H9 (cell line): ENCODE measurements at regions not wholly inside any gene's neighbourhood (a gene's known extent, or its start where the extent isn't known, plus 50 kb on each side); places are given as distances from the start of the nearest gene placed in this dataset.

Experiments
- DNase-seq: peaks from one replicate; pipeline ENCODE4 v3.0.0-alpha.2; 2017
- H2AFZ ChIP-seq: one replicate; pipeline ENCODE4 v1.6.1; 2013; ENCODE audit warnings: mild to moderate bottlenecking, low read length, control low read depth, moderate library complexity
- H2AK5ac ChIP-seq: 2 replicates; pipeline ENCODE4 v1.6.1; 2013; ENCODE audit warnings: low read length, control low read depth, mixed read lengths; ENCODE audit not compliant: insufficient read length
- H2BK120ac ChIP-seq: one replicate; pipeline ENCODE4 v1.6.1; 2013; ENCODE audit warnings: low read depth, mild to moderate bottlenecking, low read length, control low read depth, inconsistent platforms; ENCODE audit not compliant: poor library complexity, severe bottlenecking
- H2BK12ac ChIP-seq: 2 replicates; pipeline ENCODE4 v1.6.1; 2013; ENCODE audit warnings: low read length, control low read depth, mixed read lengths, low read depth; ENCODE audit not compliant: insufficient read length
- H2BK15ac ChIP-seq: 2 replicates; pipeline ENCODE4 v1.6.1; 2013; ENCODE audit warnings: low read depth, low read length, control low read depth
- H2BK20ac ChIP-seq: one replicate; pipeline ENCODE4 v1.6.1; 2013; ENCODE audit warnings: low read depth, mild to moderate bottlenecking, low read length, control low read depth, inconsistent platforms; ENCODE audit not compliant: poor library complexity, severe bottlenecking
- H2BK5ac ChIP-seq: 2 replicates; pipeline ENCODE4 v1.6.1; 2013; ENCODE audit warnings: low read length, control low read depth, mixed read lengths; ENCODE audit not compliant: insufficient read length
- H3K14ac ChIP-seq: 2 replicates; pipeline ENCODE4 v1.6.1; 2013; ENCODE audit warnings: low read length, control low read depth; ENCODE audit not compliant: insufficient read depth
- H3K18ac ChIP-seq: 2 replicates; pipeline ENCODE4 v1.6.1; 2013; ENCODE audit warnings: low read depth, mild to moderate bottlenecking, mixed read lengths, low read length, control low read depth; ENCODE audit not compliant: insufficient read length
- H3K23ac ChIP-seq: 2 replicates; pipeline ENCODE4 v1.6.1; 2013; ENCODE audit warnings: low read length, control low read depth, mixed read lengths, low read depth; ENCODE audit not compliant: insufficient read length
- H3K23me2 ChIP-seq: 2 replicates; pipeline ENCODE4 v1.6.1; 2013; ENCODE audit warnings: low read depth, mild to moderate bottlenecking, mixed read lengths, low read length, control low read depth; ENCODE audit not compliant: insufficient read length, poor library complexity, severe bottlenecking
- H3K27ac ChIP-seq: 2 replicates; pipeline ENCODE4 v1.5.1; 2013; ENCODE audit warnings: low read length, control low read depth, mixed read lengths, low read depth; ENCODE audit not compliant: insufficient read length
- H3K27me3 ChIP-seq: 2 replicates; pipeline ENCODE4 v1.6.1; 2013; ENCODE audit warnings: low read length, control low read depth, inconsistent platforms; ENCODE audit not compliant: insufficient read depth
- H3K4ac ChIP-seq: 2 replicates; pipeline ENCODE4 v1.6.1; 2013; ENCODE audit warnings: low read depth, mild to moderate bottlenecking, control low read depth, inconsistent platforms, low read length, moderate library complexity
- H3K4me1 ChIP-seq: 2 replicates; pipeline ENCODE4 v1.6.1; 2013; ENCODE audit warnings: low read length, control low read depth, inconsistent platforms; ENCODE audit not compliant: insufficient read depth
- H3K4me2 ChIP-seq: 2 replicates; pipeline ENCODE4 v1.6.1; 2013; ENCODE audit warnings: low read length, control low read depth, mixed read lengths; ENCODE audit not compliant: insufficient read length, insufficient read depth
- H3K56ac ChIP-seq: 2 replicates; pipeline ENCODE4 v1.6.1; 2013; ENCODE audit warnings: low read depth, mild to moderate bottlenecking, mixed read lengths, low read length, control low read depth; ENCODE audit not compliant: insufficient read length
- H3K79me1 ChIP-seq: 2 replicates; pipeline ENCODE4 v1.6.1; 2013; ENCODE audit warnings: low read depth, mild to moderate bottlenecking, moderate library complexity, low read length, control low read depth, inconsistent platforms; ENCODE audit not compliant: insufficient read depth, poor library complexity, severe bottlenecking
- H3K79me2 ChIP-seq: 2 replicates; pipeline ENCODE4 v1.6.1; 2013; ENCODE audit warnings: low read length, control low read depth, inconsistent platforms; ENCODE audit not compliant: insufficient read depth
- H3K9ac ChIP-seq: 2 replicates; pipeline ENCODE4 v1.6.1; 2013; ENCODE audit warnings: low read length, control low read depth, mixed read lengths; ENCODE audit not compliant: insufficient read length; ENCODE audit errors: extremely low read depth
- H3K9me3 ChIP-seq: one replicate; pipeline ENCODE4 v1.6.1; 2013; ENCODE audit warnings: low read depth, low read length, inconsistent platforms; ENCODE audit not compliant: control insufficient read depth
- H3T11ph ChIP-seq: one replicate; pipeline ENCODE4 v1.6.1; 2013; ENCODE audit warnings: mild to moderate bottlenecking, low read length, control low read depth, inconsistent platforms
- H4K20me1 ChIP-seq: one replicate; pipeline ENCODE4 v1.6.1; 2013; ENCODE audit not compliant: control insufficient read depth, insufficient read length, insufficient read depth
- H4K5ac ChIP-seq: 2 replicates; pipeline ENCODE4 v1.6.1; 2013; ENCODE audit warnings: low read depth, mild to moderate bottlenecking, mixed read lengths, low read length, control low read depth; ENCODE audit not compliant: insufficient read length
- H4K8ac ChIP-seq: replicated peaks from 2 replicates; pipeline ENCODE4 v1.6.1; 2013; ENCODE audit warnings: low read length, control low read depth, mixed read lengths, low read depth; ENCODE audit not compliant: insufficient read length
- H4K91ac ChIP-seq: 2 replicates; pipeline ENCODE4 v1.6.1; 2013; ENCODE audit warnings: low read depth, mild to moderate bottlenecking, moderate library complexity, mixed read lengths, low read length, control low read depth; ENCODE audit not compliant: insufficient read length
- H3K27ac Mint-ChIP-seq, 3 experiments: 2 replicates in 2 of 3; 3 replicates in 1 of 3; pipeline ENCODE4 v1.8.0; 2020 to 2021; ENCODE audit warnings: mixed read lengths in 3 of 3, mild to moderate bottlenecking in 1 of 3, moderate library complexity in 1 of 3
- H3K27me3 Mint-ChIP-seq: 2 replicates; pipeline ENCODE4 v1.8.0; 2021; ENCODE audit warnings: low read depth, mild to moderate bottlenecking, moderate library complexity, mixed read lengths
- H3K36me3 Mint-ChIP-seq, 3 experiments: 2 replicates in 2 of 3; 3 replicates in 1 of 3; pipeline ENCODE4 v1.8.0; 2020 to 2021; ENCODE audit warnings: low read depth in 3 of 3, mixed read lengths in 3 of 3; ENCODE audit not compliant: insufficient read depth in 1 of 3
- H3K4me1 Mint-ChIP-seq, 2 experiments: 2 replicates each; pipeline ENCODE4 v1.8.0; 2020; ENCODE audit warnings: mixed read lengths in 2 of 2
- H3K4me3 Mint-ChIP-seq, 2 experiments: 2 replicates in 1 of 2; 3 replicates in 1 of 2; pipeline ENCODE4 v1.8.0; 2020 to 2021; ENCODE audit warnings: mild to moderate bottlenecking in 2 of 2, mixed read lengths in 2 of 2, moderate library complexity in 1 of 2
- H3K9me3 Mint-ChIP-seq, 2 experiments: 2 replicates in 1 of 2; 3 replicates in 1 of 2; pipeline ENCODE4 v1.8.0; 2020; ENCODE audit warnings: mild to moderate bottlenecking in 2 of 2, mixed read lengths in 2 of 2, moderate library complexity in 1 of 2
- WGBS: extraction: QIAGEN DNeasy Blood & Tissue Kit; methylation state at CpG from one replicate; pipeline ENCODE4 v1.1.7; 2013; ENCODE audit warnings: missing lambda C conversion rate, low lambda C conversion rate, mixed read lengths; ENCODE audit not compliant: insufficient read length; ENCODE audit errors: extremely low coverage; 5-methylcytosine and 5-hydroxymethylcytosine counted together
- TF ChIP-seq, protein P1 (sequence below): fragments of 200-600 bp; sonication (generic); conservative IDR thresholded peaks from 3 replicates; pipeline ENCODE4 v1.8.0; 2021; ENCODE audit warnings: antibody characterized with exemption, mild to moderate bottlenecking

DNA sequence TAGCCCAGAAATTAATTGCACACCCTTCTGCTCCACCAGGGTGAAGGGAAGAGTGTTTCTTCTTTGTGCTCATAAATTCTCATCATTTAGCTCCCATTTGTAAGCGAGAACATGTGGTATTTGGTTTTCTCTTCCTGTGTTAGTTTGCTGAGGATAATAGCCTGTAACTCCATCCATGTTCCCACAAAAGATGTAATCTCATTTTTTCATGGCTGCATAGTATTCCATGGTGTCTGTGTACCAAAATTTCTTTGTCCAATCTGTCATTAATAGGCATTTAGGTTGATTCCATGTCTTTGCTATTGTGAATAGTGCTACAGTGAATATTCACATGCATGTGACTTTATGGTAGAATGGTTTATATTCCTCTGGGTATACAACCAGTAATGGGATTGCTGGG is 86.8 kb downstream of the DTWD1 start:
- no peaks in the 10 kb centered on the region for H3K27me3 ChIP-seq
- H2BK12ac ChIP-seq: no peak overlapping the region
- H3K4ac ChIP-seq: no peak overlapping the region

More for the DNA sequence above, 86.8 kb downstream of the DTWD1 start:
- H3K14ac ChIP-seq: no peak overlapping the region
- no peak overlapping the region for H3K56ac ChIP-seq
- no peak overlapping the region for H4K5ac ChIP-seq
- H2BK120ac ChIP-seq: no peak overlapping the region
- H2BK20ac ChIP-seq: no peak overlapping the region
- no peaks in the 10 kb centered on the region for H3K9me3 ChIP-seq
- Mint-ChIP-seq H3K4me1 (no peaks in the 10 kb centered on the region), H3K27ac (no peak overlapping the region), H3K9me3 (peaks cover 3 to 7% of the 10 kb centered on the region in 2 experiments), H3K36me3 (peaks cover 0 to 4% (median 3%) of the 10 kb centered on the region in 3 experiments; a peak in 2 of 7 replicates), H3K27me3 (no peaks in the 10 kb centered on the region), H3K4me3 (no peak overlapping the region)
- H2BK15ac ChIP-seq: no peak overlapping the region
- no peak for DNase-seq
- no peaks in the 10 kb centered on the region for H3K23me2 ChIP-seq
- no peak overlapping the region for H3K27ac ChIP-seq
- H3K4me1 ChIP-seq: no peaks in the 10 kb centered on the region
- no peak overlapping the region for H3K23ac ChIP-seq
- H2BK5ac ChIP-seq: no peak overlapping the region
- no peaks in the 10 kb centered on the region for H4K20me1 ChIP-seq
- no CpG with 5 or more reads among the region's 1 CpG for WGBS
- no peak overlapping the region for H2AK5ac ChIP-seq
- H3K4me2 ChIP-seq: no peak overlapping the region
- H3K79me1 ChIP-seq: no peaks in the 10 kb centered on the region
- no peak overlapping the region for H2AFZ ChIP-seq
- no peak overlapping the region for H3K9ac ChIP-seq
- 0 out of 2 replicates have a peak, but pooled peaks cover 1% of the 10 kb centered on the region for H3K79me2 ChIP-seq
- no peak overlapping the region for H4K8ac ChIP-seq
- H3T11ph ChIP-seq: no peak overlapping the region
- H4K91ac ChIP-seq: no peak overlapping the region
- TF ChIP-seq, protein P1, sequence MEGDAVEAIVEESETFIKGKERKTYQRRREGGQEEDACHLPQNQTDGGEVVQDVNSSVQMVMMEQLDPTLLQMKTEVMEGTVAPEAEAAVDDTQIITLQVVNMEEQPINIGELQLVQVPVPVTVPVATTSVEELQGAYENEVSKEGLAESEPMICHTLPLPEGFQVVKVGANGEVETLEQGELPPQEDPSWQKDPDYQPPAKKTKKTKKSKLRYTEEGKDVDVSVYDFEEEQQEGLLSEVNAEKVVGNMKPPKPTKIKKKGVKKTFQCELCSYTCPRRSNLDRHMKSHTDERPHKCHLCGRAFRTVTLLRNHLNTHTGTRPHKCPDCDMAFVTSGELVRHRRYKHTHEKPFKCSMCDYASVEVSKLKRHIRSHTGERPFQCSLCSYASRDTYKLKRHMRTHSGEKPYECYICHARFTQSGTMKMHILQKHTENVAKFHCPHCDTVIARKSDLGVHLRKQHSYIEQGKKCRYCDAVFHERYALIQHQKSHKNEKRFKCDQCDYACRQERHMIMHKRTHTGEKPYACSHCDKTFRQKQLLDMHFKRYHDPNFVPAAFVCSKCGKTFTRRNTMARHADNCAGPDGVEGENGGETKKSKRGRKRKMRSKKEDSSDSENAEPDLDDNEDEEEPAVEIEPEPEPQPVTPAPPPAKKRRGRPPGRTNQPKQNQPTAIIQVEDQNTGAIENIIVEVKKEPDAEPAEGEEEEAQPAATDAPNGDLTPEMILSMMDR: no peak
- H3K18ac ChIP-seq: no peak overlapping the region
